PC-3 (cell line): ENCODE measurements at regions not wholly inside any gene's neighbourhood (a gene's known extent, or its start where the extent isn't known, plus 50 kb on each side); places are given as distances from the start of the nearest gene placed in this dataset.

Experiments used
- ATAC-seq: fragments of 200-7000 bp; cut with Tn5 transposase; 2 replicates; pipeline ENCODE4 v1.9.1; 2020; ENCODE audit warnings: mild to moderate bottlenecking, moderate library complexity
- BruUV-seq: library from RNA; stranded (reverse); fragments of 400-500 nt; replicated peaks from 2 replicates; lab custom pipeline; 2021; lab: Mats Ljungman, UMichigan
- CTCF ChIA-PET: fragments of 300-600 bp; sonication (Branson Sonifier 250); formaldehyde crosslinking; loops from one replicate; lab custom pipeline; 2022; ENCODE audit warnings: antibody characterized with exemption; lab: Charles Lee
- POLR2A ChIA-PET: fragments of 300-600 bp; sonication (Branson Sonifier 250); formaldehyde crosslinking; loops from one replicate; lab custom pipeline; 2022; ENCODE audit warnings: antibody characterized with exemption; ENCODE audit not compliant: unreplicated experiment; lab: Charles Lee
- DNase-seq: peaks from one replicate; pipeline ENCODE4 v3.0.0-alpha.2; 2015
- H2AFZ ChIP-seq: fragments of 300-600 bp; sonication (generic); 2 replicates; pipeline ENCODE4 v1.6.0; 2016; ENCODE audit warnings: antibody characterized with exemption, low read length
- H3F3A ChIP-seq: fragments of 300-600 bp; sonication (generic); one replicate; pipeline ENCODE4 v1.6.0; 2017; ENCODE audit warnings: antibody characterized with exemption, low read length, control low read depth, mild to moderate bottlenecking; ENCODE audit not compliant: unreplicated experiment
- H3K27ac ChIP-seq: fragments of 300-600 bp; sonication (generic); 2 replicates; pipeline ENCODE4 v1.5.1; 2016; ENCODE audit warnings: mild to moderate bottlenecking, low read length
- H3K27me3 ChIP-seq: fragments of 300-600 bp; sonication (generic); 2 replicates; pipeline ENCODE4 v1.6.1; 2016; ENCODE audit warnings: low read length, mixed read lengths
- H3K36me3 ChIP-seq: fragments of 300-600 bp; sonication (generic); 2 replicates; pipeline ENCODE4 v1.6.1; 2016; ENCODE audit warnings: low read depth, mixed run types, low read length, mixed read lengths
- H3K4me1 ChIP-seq: fragments of 300-600 bp; sonication (generic); 2 replicates; pipeline ENCODE4 v1.5.1; 2016; ENCODE audit warnings: low read length; ENCODE audit not compliant: insufficient read depth
- H3K4me2 ChIP-seq: fragments of 300-600 bp; sonication (generic); 2 replicates; pipeline ENCODE4 v1.6.0; 2016; ENCODE audit warnings: low read length
- H3K4me3 ChIP-seq: fragments of 300-600 bp; sonication (generic); 2 replicates; pipeline ENCODE4 v1.5.1; 2016; ENCODE audit warnings: mild to moderate bottlenecking, low read length, mixed read lengths
- H3K79me2 ChIP-seq: fragments of 300-600 bp; sonication (generic); 2 replicates; pipeline ENCODE4 v1.6.1; 2017; ENCODE audit warnings: low read length, mixed read lengths
- H3K9ac ChIP-seq: fragments of 300-600 bp; sonication (generic); 2 replicates; pipeline ENCODE4 v1.6.0; 2016; ENCODE audit warnings: mild to moderate bottlenecking, low read length
- H3K9me2 ChIP-seq: fragments of 300-600 bp; sonication (generic); replicated peaks from 2 replicates; pipeline ENCODE4 v1.6.1; 2016; ENCODE audit warnings: mixed run types, low read length, mixed read lengths
- H3K9me3 ChIP-seq: fragments of 300-600 bp; sonication (generic); 2 replicates; pipeline ENCODE4 v1.6.1; 2016; ENCODE audit warnings: low read length, mixed read lengths
- H4K20me1 ChIP-seq: fragments of 300-600 bp; sonication (generic); 2 replicates; pipeline ENCODE4 v1.6.1; 2016; ENCODE audit warnings: low read length, mixed read lengths
- EZH2 ChIP-seq: fragments of 300-600 bp; sonication (generic); IDR thresholded peaks from one replicate; pipeline ENCODE4 v1.6.1; 2017; ENCODE audit warnings: antibody characterized with exemption, mild to moderate bottlenecking, low read length; ENCODE audit not compliant: unreplicated experiment
- EZH2phosphoT487 ChIP-seq: fragments of 300-600 bp; sonication (generic); IDR thresholded peaks from 2 replicates; pipeline ENCODE4 v1.6.1; 2018; ENCODE audit warnings: mild to moderate bottlenecking, antibody characterized with exemption, low read length, borderline replicate concordance
- intact Hi-C: fragments of 100-400 bp; cut with micrococcal nuclease; formaldehyde crosslinking; loops from 2 replicates; pipeline ENCODE4 v1.9.0; 2023
- TF ChIP-seq, protein P1 (sequence below): fragments of 300-600 bp; sonication (generic); conservative IDR thresholded peaks from 2 replicates; pipeline ENCODE4 v1.5.1; 2017; ENCODE audit warnings: antibody characterized with exemption, low read depth, mild to moderate bottlenecking, low read length

GRCh38 chr10:71031026-71031425, 142.7 kb upstream of the PCBD1 start:
- H3K4me3 ChIP-seq: no peak overlapping the region
- H3K4me1 ChIP-seq: 0 out of 2 replicates have a peak, but pooled peaks cover 5% of the 10 kb centered on the region
- H3K9me3 ChIP-seq: no peaks in the 10 kb centered on the region
- no TSS peak for BruUV-seq
- no peaks in the 10 kb centered on the region for H3K79me2 ChIP-seq
- H3K9me2 ChIP-seq: no peaks in the 10 kb centered on the region
- H3K4me2 ChIP-seq: no peak overlapping the region
- no peak overlapping the region for H2AFZ ChIP-seq
- H3K27ac ChIP-seq: no peak overlapping the region
- no peak for DNase-seq
- ChIA-PET CTCF (no interaction called here), POLR2A (no interaction called here)
- no peak overlapping the region for H3K9ac ChIP-seq
- no peaks in the 10 kb centered on the region for H3F3A ChIP-seq
- H4K20me1 ChIP-seq: no peaks in the 10 kb centered on the region
- no peak for ATAC-seq
- peaks cover 19% of the 10 kb centered on the region; the same call in 1 of the 2 replicates for H3K27me3 ChIP-seq
- intact Hi-C loops: no loop called here
- no peaks in the 10 kb centered on the region for H3K36me3 ChIP-seq
- TF ChIP-seq EZH2phosphoT487 (no peak), EZH2 (no peak)
- TF ChIP-seq, protein P1, sequence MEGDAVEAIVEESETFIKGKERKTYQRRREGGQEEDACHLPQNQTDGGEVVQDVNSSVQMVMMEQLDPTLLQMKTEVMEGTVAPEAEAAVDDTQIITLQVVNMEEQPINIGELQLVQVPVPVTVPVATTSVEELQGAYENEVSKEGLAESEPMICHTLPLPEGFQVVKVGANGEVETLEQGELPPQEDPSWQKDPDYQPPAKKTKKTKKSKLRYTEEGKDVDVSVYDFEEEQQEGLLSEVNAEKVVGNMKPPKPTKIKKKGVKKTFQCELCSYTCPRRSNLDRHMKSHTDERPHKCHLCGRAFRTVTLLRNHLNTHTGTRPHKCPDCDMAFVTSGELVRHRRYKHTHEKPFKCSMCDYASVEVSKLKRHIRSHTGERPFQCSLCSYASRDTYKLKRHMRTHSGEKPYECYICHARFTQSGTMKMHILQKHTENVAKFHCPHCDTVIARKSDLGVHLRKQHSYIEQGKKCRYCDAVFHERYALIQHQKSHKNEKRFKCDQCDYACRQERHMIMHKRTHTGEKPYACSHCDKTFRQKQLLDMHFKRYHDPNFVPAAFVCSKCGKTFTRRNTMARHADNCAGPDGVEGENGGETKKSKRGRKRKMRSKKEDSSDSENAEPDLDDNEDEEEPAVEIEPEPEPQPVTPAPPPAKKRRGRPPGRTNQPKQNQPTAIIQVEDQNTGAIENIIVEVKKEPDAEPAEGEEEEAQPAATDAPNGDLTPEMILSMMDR: no peak

- Histone ChIP-seq H3K27me3 (peaks cover 19% of the 10 kb centered on the region; the same call in 1 of the 2 replicates), H3K4me1 (0 out of 2 replicates have a peak, but pooled peaks cover 5% of the 10 kb centered on the region), H3K9me2 (no peaks in the 10 kb centered on the region), H3K4me3 (no peak overlapping the region), H2AFZ (no peak overlapping the region), H3K79me2 (no peaks in the 10 kb centered on the region), H3K27ac (no peak overlapping the region), H3K36me3 (no peaks in the 10 kb centered on the region), H3K9me3 (no peaks in the 10 kb centered on the region), H3K9ac (no peak overlapping the region), H3K4me2 (no peak overlapping the region), H4K20me1 (no peaks in the 10 kb centered on the region), H3F3A (no peaks in the 10 kb centered on the region)
- DNase-seq (no peak), ATAC-seq (no peak)
- TF ChIP-seq, protein P1: no peak
- no peak for TF ChIP-seq EZH2
- no peak for TF ChIP-seq EZH2phosphoT487
- intact Hi-C loops: no loop called here
- CTCF ChIA-PET: no interaction called here
- BruUV-seq: no TSS peak
- POLR2A ChIA-PET: no interaction called here
Observed at GRCh38 chr10:71031603-71032002, 143.2 kb upstream of the PCBD1 start.

- no peak for DNase-seq
- no peak overlapping the region for H3K4me2 ChIP-seq
- no peaks in the 10 kb centered on the region for H3K79me2 ChIP-seq
- no peak for ATAC-seq
- BruUV-seq: no TSS peak
- H3F3A ChIP-seq: no peaks in the 10 kb centered on the region
- no peak overlapping the region for H3K4me3 ChIP-seq
- no peak overlapping the region for H3K9ac ChIP-seq
- no peaks in the 10 kb centered on the region for H3K9me3 ChIP-seq
- TF ChIP-seq EZH2phosphoT487 (no peak), EZH2 (no peak)
- TF ChIP-seq, protein P1: no peak
- 0 out of 2 replicates have a peak, but pooled peaks cover 5% of the 10 kb centered on the region for H3K4me1 ChIP-seq
- POLR2A ChIA-PET: interaction anchor here (0.6 kb wide), 1 partner anchor 29 kb away, joined by 3 read pairs; no protein-coding TSS in a partner anchor
- intact Hi-C loops: no loop called here
- no peaks in the 10 kb centered on the region for H3K36me3 ChIP-seq
- no peak overlapping the region for H3K27ac ChIP-seq
- CTCF ChIA-PET: no interaction called here
- no peak overlapping the region for H2AFZ ChIP-seq
- H4K20me1 ChIP-seq: no peaks in the 10 kb centered on the region
- H3K9me2 ChIP-seq: no peaks in the 10 kb centered on the region
- H3K27me3 ChIP-seq: peaks cover 19% of the 10 kb centered on the region; the same call in 1 of the 2 replicates
Observed at GRCh38 chr10:71032887-71033286, 144.5 kb upstream of the PCBD1 start.
